ENCODE measurements at regions not wholly inside any gene's neighbourhood (a gene's known extent, or its start where the extent isn't known, plus 50 kb on each side); places are given as distances from the start of the nearest gene placed in this dataset.

- no peaks in the 10 kb centered on the region for H3K9me3 ChIP-seq
- no peak for TF ChIP-seq CTCF (IDR thresholded peaks at IDR 0.05)
- H3K4me3 ChIP-seq: no peak overlapping the region
- H3K36me3 ChIP-seq: no peaks in the 10 kb centered on the region
- no peak overlapping the region for H3K27ac ChIP-seq
- peaks cover 0 to 22% of the 10 kb centered on the region in 2 donors for H3K4me1 ChIP-seq
- no peak for DNase-seq (ENCODE audit: low spot score)
- no peaks in the 10 kb centered on the region for H3K27me3 ChIP-seq
Measured at GRCh38 chr6:14873781-14874441, 372.0 kb upstream of the JARID2 start.

GRCh38 chr6:14874975-14875480, 370.8 kb upstream of the JARID2 start:
- no peak overlapping the region for H3K4me3 ChIP-seq
- no peaks in the 10 kb centered on the region for H3K36me3 ChIP-seq
- H3K9me3 ChIP-seq: no peaks in the 10 kb centered on the region
- no peak for TF ChIP-seq CTCF (IDR thresholded peaks at IDR 0.05)
- H3K4me1 ChIP-seq: peaks cover 0 to 24% of the 10 kb centered on the region in 2 donors
- no peak for DNase-seq (ENCODE audit: low spot score)
- no peak overlapping the region for H3K27ac ChIP-seq
- H3K27me3 ChIP-seq: no peaks in the 10 kb centered on the region

- Histone ChIP-seq H3K4me3 (no peak overlapping the region), H3K36me3 (no peaks in the 10 kb centered on the region), H3K27me3 (no peaks in the 10 kb centered on the region), H3K9me3 (no peaks in the 10 kb centered on the region), H3K27ac (no peak overlapping the region), H3K4me1 (peaks cover 0 to 30% of the 10 kb centered on the region in 2 donors)
- DNase-seq (ENCODE audit: low spot score): no peak
- no peak for TF ChIP-seq CTCF (IDR thresholded peaks at IDR 0.05)
Measured at GRCh38 chr6:14875481-14876063, 370.3 kb upstream of the JARID2 start.

- TF ChIP-seq CTCF (IDR thresholded peaks at IDR 0.05): no peak
- Histone ChIP-seq H3K27ac (peak overlapping the region; percentile 59 to 77), H3K27me3 (no peaks in the 10 kb centered on the region), H3K36me3 (no peaks in the 10 kb centered on the region), H3K4me3 (no peak overlapping the region), H3K9me3 (no peaks in the 10 kb centered on the region), H3K4me1 (peaks cover 0 to 40% of the 10 kb centered on the region in 2 donors)
- no peak for DNase-seq (ENCODE audit: low spot score)
Measured at GRCh38 chr6:14876778-14877613, 368.9 kb upstream of the JARID2 start.

- no peaks in the 10 kb centered on the region for H3K36me3 ChIP-seq
- no peaks in the 10 kb centered on the region for H3K27me3 ChIP-seq
- H3K4me3 ChIP-seq: no peak overlapping the region
- no peak for TF ChIP-seq CTCF (IDR thresholded peaks at IDR 0.05)
- peak overlapping the region; percentile 59 to 77 for H3K27ac ChIP-seq
- no peaks in the 10 kb centered on the region for H3K9me3 ChIP-seq
- no peak for DNase-seq (ENCODE audit: low spot score)
- peaks cover 0 to 47% of the 10 kb centered on the region in 2 donors for H3K4me1 ChIP-seq
Measured at GRCh38 chr6:14877758-14878157, 368.1 kb upstream of the JARID2 start.

All from right atrium auricular region (tissue), 2 donors.